NCI-H1694 (cell line): ENCODE measurements at regions not wholly inside any gene's neighbourhood (a gene's known extent, or its start where the extent isn't known, plus 50 kb on each side); places are given as distances from the start of the nearest gene placed in this dataset.

ENCODE experiments used
- DNase-seq: peaks from one replicate; lab custom pipeline; 2025; lab: John Stamatoyannopoulos, UW

DNA sequence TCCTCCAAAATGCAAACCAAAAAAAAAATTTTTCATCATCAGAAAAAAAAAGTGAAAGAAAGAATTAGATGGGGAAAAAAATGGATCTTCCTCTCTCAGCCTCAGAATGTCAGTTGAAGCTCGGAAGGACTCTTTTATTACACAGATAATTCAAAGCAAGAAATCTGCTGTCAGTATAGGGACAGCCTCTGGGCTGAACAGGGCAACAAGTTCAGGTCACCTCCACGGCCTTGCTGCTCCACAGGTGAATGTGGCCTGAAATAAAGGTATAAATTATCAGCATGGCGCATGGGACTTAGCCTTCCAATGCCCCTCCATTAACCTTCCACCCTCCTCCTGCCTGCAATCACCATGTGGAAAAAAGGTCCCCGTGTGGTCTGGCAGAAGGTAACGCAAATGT, 316.8 kb upstream of the POU3F3 start:
- DNase-seq = no peak

DNA sequence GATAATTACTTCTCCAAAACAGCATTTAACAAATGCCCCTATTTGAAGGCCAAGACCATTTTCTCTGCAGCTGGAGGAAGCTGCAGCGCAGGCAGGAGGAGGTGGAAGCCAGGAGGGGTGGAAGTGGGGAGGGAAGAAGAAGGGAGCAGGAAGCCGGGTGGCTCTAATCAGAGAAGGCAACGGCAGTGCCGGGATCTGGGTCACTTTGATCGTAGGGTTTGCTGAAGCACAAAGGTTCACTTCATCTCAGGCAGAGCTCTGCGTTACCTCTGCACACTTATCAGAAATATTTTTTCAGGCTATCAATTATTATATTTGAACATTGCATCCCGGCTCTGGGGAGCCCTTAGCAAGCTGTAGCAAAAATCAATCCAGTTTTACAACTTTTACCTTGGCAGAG, 315.8 kb upstream of the POU3F3 start:
- no peak for DNase-seq

DNA sequence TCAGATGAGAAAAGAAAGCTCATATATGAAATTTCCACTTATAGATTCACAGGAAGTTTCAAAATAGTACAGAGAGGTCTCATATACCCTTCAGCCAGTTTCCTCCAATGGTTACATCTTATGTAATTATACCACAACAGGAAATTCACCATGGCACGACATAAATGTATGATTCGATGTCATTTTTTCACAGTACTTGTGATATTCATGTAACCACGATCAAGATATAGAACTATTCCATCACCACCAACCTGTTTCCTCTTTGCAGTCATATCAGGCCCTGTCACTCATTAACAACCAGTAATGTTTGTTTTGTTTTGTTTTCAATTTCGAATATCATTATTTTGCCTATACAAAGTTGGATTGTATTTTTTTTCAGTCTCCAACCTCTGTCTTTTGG, 314.3 kb upstream of the POU3F3 start:
- no peak for DNase-seq

DNA sequence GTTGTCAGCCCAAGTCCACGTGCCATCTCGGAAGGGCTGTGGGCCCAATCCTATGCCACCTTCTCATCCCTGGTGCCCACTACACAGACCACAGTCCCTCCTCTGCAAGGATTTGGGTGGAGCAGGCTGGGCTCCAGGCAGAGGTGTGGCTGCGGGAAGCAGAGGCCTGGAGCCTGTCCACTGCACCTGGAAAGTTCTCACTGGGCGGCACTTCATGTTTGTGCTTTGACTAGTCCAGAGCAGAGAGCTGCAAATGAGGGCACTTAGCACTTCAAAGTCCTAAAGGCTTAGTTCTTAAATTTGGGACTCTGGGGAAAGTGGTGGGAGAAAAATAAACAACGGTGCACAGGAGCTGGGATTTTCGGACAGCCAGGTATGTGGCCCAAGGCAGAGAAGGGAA, 308.9 kb upstream of the POU3F3 start:
- no peak for DNase-seq

DNA sequence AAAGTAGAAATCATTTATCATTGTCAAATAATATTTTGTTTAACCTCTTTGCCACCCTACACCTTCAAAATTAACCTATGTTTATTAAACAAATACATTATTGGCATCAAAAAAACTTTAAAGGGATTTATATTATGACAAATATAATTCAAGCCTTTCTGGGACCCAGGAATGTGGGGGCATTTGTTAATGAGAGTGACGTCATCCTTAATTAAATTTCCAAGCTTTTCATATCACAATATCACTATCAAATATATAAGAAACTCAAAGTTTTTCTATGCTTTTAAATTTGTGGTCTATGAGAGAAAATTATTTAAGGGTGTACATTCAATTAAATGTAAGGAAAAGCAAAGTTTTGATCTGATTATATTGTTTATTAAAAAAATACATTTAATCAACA, 307.4 kb upstream of the POU3F3 start:
- no peak for DNase-seq

DNA sequence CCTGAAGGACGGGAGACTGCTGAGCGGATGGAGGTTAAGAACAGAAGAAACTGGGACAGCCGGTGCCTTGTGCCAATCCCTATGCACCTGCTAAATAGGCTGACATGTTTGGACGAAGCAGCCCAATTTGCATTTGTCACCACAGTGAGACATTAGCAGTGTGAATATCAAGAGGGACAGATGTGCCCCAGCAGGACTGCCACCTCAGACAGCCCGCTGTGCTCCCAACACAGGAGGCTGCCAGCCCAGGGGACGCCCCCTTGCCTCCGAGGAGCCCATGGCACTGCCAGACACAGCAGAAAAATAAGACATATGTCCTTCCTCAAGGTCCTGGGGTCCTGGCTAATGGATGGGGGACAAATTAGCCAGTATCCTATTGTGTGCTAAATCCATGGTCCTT, 306.7 kb upstream of the POU3F3 start:
- no peak for DNase-seq

DNA sequence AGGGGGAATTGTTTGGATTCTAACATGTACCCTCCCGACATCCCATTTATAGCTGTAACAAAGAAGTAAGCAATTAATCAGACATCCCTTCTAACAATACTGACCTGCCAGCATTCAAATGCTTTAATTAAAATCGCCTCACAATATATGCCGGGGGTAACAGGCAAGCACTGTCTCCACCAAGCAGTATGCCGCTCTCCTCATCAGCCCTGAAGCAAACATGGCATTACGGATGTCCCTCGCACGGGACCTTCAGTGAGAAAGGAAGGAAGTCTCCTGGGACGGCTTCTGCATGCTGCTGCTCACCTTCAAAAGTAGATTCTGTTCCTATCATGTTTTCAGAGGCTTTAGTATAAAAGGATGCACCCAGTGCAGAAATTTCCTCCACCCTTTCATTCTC, 292.7 kb upstream of the POU3F3 start:
- no peak for DNase-seq

DNA sequence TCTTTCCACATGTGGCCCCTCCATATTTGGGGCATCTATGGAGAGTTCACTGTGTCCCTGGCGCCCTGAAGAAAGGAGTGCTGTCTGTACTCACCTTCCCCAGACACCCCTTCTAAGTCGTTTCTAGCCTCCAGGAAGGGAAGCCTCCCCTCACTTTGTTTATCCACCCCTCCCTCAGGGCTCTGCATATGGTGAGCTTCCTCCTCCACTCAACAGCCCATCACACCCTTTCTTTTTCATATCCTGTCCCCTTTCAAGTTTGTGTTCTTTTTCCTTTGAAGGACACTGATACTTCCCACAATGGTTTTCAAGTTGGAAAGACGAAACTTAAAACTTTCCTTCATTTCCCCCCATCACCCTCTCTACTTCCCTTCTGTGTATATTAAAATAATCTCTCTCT, 291.4 kb upstream of the POU3F3 start:
- DNase-seq = no peak

DNA sequence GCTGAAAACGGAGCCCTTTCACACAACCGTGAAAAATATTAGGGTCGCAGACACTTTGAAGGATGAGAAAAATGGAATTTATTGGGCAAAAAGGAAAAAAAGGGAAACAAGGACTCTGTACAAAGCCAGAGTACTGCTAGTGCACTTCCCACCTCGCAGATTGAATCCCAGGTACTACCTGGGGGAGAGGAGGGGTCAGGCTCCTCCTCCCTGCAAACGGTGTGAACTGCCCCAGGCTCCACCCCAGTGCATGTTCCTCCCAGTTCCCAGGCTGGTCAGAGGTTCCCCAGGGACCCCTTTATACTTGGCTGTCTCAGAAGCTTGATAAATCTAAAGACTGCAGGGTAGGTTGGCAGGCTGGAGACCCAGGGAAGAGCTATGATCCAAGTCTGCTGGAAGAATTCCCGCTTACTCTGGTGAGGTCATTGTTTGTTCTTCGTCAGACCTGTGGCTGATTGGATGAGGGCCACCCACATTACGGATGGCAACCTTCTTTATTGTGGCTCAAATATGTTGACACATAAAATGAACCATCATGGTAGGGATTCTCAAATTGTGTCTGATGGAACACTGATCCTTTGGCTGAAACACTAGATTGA, 290.4 kb upstream of the POU3F3 start:
- DNase-seq = no peak

DNA sequence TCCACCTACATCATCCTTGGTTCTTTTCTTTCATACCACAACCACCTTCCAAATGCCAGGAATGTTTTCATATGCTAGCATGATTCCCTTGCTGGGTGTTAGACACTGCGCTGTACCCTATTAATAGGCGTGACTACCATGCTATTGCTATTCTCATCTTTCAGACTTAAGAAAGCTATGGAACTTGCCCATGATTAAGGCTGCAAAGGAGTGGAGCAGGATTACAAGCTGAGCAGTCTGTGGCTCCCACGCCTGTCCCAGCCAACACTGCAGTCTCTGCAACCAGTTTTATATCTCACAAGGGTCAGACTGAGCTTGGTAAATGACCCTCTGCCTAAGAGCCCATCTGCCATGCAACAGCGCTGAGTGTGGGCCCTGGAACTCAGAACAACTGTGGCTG, 285.7 kb upstream of the POU3F3 start:
- DNase-seq = no peak

DNA sequence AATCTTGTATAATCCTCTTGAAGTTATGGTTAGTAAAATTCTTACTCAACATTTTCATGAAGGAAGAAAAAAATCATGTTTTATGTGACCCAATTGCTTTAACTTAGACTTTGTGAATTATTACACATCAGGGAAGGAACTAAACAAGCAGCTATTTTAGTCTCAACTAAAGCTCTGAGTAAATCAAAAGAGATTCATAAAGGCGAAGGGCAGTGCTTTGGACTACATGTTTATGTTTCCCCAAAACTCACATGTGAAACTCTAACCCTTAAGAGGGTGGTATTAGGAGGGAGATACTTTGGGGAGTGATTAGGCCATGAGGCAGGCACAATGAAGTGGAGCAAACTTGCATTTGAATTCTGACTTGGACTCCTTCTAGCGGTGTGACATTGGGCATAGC, 283.7 kb upstream of the POU3F3 start:
- no peak for DNase-seq

DNA sequence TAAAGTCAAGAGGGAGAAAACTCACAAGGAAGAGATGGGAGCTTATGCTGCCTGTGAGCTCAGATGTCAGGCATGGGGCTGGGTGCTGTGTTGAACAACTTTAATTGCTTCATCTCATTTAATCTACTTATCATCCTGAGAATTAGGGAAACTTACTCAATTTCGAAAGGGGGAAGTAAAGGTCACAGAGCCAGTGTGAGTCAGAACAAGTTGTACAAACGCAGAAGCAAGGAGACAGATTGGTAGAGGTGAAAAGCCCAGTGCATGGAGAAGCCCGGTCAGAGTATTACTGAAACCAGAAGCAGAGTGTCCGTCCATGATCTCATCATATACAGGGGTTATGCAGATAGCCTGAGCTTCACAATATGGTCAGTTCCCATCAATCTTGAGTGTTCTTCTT, 281.1 kb upstream of the POU3F3 start:
- DNase-seq = no peak

DNA sequence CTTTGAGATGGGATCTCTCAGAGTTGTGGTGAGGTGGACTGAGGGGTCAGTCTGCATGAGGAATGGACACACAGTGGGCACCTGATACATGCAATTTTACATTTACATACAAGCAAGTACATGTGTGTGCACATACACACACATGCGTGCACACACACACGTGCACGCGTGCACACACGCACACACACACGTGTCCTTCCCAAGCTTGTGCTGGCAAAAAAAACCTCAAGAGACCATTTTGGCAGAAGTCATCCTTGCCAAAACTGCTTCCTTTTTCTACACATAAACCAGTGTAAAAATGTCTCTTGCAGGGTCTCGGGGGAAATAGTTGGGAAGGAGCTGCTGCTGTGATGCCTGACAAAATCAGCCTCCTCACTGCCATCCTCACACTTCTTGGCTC, 279.5 kb upstream of the POU3F3 start:
- no peak for DNase-seq

DNA sequence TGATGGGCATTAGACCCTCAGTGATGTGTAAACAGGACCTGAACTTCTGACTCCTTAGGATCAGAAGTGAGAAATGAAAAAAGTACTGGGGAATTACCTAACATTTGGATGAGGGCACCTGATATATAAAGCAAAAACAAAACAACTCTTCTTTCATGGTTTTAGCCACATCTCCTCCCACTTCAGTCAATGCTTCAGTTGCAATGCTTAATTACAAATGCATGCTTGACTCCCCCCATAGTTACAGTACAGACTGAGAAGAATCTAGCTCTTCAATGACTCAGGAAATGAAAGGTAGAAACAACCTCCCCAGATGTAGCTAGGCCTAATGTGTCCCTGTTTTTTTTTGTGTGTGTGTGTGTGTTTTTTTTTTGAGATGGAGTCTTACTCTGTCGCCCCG, 276.8 kb upstream of the POU3F3 start:
- DNase-seq = no peak

DNA sequence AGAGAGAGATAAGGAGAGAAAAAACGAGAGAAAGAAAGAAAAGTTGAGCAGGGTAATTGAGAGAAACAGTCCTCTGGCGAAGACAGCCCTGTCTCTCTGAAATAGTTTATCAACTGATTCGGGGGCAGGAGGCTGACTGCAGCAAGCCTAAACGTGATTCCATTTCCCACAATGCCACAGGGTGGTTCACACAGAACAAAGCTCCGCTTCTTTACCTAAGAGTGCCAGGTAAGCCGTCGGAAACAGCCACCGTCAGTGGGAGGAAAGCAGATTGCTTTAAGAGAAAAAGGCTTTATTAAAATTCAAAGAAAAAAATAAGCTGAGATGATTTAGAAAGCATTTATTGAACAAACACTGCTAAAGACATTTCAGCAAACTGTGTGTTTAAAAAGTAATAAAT, 271.4 kb upstream of the POU3F3 start:
- no peak for DNase-seq

DNA sequence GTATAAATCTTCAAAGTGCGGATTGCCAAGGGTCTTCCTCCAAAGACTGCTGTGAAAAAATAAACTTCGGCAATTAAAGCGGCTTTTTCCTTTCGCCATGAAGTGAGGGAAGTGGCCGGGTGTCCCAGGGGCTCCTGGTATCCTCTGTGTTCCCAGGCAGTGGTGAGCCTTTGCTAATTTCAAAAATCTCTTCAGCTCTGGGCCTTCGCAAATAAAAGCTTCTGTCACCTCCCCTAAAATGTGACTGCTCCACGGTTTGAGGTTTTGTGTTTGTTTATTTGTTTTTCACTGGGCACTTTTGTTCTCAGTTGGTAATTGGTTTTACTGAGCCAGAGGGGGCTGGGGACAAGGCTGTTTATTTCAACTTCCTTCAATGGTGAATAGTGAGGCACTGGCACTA, 270.1 kb upstream of the POU3F3 start:
- DNase-seq = no peak

DNA sequence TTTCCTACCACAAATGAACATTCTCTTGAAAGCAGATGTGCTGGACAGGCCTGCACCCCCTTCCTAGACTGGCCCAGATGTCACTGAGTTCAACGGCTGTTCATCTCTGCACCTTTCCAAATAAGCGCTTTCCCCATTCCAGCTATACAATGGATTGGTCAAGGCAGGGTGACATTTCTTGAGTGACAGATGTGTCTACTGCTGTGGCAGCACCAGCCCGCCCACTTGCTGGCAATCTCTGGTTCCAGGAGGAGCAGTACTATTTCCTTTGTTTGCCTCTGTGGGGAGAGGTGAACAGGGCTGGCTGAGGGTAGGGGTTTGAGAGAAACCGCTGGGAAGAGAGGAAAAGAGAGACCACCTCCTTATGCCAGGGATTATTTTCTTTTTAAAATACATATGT, 269.5 kb upstream of the POU3F3 start:
- no peak for DNase-seq

DNA sequence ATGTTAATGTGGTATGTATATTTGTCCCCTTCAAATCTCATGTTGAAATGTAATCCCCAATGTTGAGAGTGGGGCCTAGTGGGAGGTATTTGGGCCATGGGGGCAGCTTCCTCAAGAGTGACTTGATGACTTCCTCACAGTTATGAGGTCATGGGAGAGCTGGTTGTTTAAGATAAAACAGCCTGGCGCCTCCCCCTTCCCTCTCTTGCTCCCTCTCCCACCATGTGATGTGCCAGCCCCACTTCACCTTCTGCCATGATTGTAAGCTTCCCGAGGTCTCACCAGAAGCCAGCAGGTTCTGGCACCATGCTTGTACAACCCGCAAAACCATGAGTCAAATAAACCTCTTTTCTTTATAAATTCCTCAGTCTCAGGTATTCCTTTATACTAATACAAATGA, 258.3 kb upstream of the POU3F3 start:
- DNase-seq = no peak

DNA sequence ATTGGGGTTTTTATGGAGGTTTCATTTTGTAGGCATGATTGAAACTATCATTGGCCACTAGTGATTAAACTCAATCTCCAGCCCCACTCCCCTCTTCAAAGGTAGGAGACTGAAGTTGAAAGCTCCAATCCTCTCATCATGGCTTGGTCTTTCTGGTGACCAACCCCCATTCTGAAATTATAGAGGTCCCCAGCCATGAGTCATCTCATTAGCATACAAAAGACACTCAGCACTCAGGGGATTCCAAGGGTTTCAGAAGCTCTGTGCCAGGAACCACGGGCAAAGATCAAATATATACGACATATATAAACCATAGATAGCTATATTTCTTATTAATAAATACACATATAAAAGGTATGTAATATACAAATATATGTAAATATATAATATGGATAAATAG, 256.0 kb upstream of the POU3F3 start:
- DNase-seq = no peak

DNA sequence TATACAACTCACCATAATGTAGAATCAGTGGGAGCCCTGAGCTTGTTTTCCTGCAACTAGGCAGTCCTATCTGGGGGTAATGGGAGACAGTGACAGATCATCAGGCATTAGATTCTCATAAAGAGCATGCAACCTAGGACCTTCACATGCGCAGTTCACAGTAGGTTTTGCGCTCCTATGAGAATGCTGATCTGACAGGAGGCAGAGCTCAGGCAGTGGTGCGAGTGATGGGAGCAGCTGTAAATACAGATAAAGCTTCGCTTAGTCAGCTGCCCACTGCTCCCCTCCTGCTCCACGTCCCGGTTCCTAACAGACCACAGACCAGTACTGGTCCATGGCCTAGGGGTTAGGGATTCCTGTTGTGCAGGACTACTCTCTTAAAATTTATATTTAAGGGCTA, 255.3 kb upstream of the POU3F3 start:
- DNase-seq = no peak

DNA sequence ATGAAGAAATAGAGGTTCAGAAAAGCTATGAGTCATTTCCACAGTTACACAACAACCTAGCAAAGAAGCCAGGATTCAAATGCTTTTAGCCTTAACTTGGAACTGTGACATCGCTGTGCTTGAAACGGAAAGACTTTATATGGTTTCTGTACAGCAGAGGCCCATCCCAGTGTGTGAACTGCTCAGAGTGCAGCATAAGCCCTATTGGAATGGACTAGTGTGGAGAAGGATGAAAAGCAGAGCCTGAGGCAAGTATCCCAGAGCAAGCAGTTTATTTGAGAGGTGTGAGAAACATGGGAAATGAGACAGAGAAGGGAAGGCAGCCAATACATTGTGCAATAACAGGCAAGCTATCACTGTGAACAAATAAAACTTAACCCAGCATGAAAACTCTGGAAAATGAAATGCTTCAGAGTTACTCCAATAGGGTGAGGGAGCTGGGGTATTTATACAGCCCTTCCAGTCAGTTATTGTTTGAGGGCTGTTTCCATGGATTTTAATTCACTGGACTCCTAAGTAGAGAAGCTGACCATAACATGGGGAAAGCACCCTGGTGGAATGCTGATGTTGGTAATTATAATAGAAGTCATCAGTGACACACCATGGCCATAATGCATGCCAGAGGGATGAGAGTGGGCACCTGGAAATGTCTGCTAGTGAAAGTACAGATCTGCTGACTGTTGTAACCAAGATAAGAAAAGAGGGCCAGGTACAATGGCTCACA, 254.0 kb upstream of the POU3F3 start:
- no peak for DNase-seq

DNA sequence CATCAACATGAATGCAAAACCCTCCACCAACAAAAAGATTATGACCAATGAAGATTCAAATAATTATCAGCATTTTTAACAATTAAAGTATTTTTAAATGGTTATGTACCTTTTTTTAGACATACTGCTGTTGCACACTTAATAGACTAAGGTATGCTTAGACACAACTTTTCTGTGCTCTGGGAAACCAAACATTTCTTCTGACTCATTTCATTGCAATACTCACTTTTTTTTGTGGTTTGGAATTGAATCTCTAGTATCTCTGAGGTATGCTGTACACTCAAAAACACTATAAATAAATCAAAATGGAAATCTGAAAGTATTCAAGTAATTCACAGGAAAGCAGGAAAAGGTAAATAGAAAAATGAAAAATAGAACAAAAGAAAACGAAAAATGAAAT, 247.9 kb upstream of the POU3F3 start:
- DNase-seq = no peak

DNA sequence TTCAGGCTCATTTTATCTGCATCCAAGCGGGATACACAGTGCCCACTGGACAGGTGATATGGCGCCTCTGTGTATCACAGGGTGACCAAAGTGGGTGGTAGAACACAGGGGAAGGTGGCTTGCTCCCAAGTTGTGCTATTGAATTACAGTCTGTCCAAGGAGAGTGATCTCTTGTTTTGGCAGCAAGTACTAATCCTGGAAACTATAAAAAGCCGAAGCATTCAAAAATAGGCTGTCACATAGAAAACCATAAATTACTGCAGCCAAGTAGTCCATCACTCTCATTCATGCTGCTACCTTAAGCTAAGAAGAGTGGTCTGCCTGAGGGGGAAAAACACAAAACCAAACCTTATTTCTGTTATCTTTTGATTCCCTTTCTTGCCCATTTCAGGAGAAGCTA, 237.1 kb upstream of the POU3F3 start:
- no peak for DNase-seq

DNA sequence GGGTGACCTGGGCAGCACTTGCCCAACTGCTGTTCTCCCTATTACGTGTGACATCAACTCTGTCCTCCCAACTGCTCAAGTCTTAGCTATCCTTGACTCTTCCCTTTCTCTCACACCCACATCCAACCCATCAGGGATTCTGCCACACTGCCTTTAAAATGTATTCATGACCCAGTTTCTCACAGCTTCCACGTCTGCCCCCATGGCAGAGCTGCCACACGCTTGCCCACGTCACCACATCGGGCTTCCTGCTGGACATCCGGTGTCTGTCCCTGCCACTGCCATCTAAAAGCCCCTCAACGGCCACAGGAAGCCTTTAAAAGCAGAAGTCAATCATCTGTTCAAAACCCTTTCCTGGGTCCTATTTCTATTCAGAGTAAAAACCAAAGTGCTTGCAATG, 233.1 kb upstream of the POU3F3 start:
- no peak for DNase-seq
